ENCODE measurements at regions not wholly inside any gene's neighbourhood (a gene's known extent, or its start where the extent isn't known, plus 50 kb on each side); places are given as distances from the start of the nearest gene placed in this dataset.

DNA sequence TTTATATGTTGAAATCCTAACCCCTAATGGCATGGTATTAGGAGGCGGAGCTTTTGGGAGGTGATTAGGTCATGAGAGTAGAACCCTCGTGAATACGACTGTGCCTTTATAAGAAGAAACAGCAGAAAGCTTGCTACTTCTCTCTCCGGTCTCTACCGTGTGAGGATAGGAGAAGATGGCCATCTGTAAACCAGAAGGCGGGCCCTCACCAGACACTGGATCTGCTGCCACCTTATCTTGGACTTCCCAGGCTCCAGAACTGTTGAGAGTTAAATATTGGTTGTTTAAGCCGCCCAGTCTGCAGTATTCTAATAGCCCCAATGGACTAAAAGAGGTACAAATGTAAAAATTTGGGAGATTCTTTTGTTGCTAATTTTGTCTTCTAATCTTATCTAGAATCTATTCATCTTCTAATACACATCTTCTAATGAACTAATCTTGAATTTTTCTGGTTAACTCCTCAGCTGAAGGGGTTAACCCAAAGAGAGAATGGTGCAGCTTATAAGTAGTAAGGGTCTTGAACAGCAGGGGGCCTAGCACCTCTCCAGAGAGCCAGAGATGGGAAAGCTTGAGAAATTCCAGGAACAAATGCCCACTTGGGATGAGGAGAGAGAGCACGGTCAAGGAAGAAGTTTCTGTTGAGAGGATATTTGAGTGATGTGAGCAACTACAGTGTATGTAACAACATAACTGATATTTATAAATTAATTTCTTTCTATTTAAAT is 264.0 kb upstream of the GRIP1 start:
- TF ChIP-seq, protein P1, sequence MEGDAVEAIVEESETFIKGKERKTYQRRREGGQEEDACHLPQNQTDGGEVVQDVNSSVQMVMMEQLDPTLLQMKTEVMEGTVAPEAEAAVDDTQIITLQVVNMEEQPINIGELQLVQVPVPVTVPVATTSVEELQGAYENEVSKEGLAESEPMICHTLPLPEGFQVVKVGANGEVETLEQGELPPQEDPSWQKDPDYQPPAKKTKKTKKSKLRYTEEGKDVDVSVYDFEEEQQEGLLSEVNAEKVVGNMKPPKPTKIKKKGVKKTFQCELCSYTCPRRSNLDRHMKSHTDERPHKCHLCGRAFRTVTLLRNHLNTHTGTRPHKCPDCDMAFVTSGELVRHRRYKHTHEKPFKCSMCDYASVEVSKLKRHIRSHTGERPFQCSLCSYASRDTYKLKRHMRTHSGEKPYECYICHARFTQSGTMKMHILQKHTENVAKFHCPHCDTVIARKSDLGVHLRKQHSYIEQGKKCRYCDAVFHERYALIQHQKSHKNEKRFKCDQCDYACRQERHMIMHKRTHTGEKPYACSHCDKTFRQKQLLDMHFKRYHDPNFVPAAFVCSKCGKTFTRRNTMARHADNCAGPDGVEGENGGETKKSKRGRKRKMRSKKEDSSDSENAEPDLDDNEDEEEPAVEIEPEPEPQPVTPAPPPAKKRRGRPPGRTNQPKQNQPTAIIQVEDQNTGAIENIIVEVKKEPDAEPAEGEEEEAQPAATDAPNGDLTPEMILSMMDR (IDR thresholded peaks at IDR 0.05): no peak
- TF ChIP-seq POLR2A (IDR thresholded peaks at IDR 0.05) (no peak), EP300 (IDR thresholded peaks at IDR 0.05) (no peak)

Measured in tibial nerve (tissue), 4 donors.